SU-DHL-6 (cell line): ENCODE measurements at regions not wholly inside any gene's neighbourhood (a gene's known extent, or its start where the extent isn't known, plus 50 kb on each side); places are given as distances from the start of the nearest gene placed in this dataset.

Source experiments
- H2AFZ ChIP-seq: fragments of 200-600 bp; sonication (generic); 2 replicates; pipeline ENCODE4 v1.6.1; 2014; ENCODE audit warnings: low read depth, mild to moderate bottlenecking, moderate library complexity, mixed read lengths, antibody characterized with exemption, low read length; ENCODE audit not compliant: severe bottlenecking
- H3F3A ChIP-seq: fragments of 200-600 bp; shearing (Covaris generic); 2 replicates; pipeline ENCODE4 v1.6.0; 2016; ENCODE audit warnings: antibody characterized with exemption, mild to moderate bottlenecking; ENCODE audit not compliant: insufficient read depth
- H3K27ac ChIP-seq: fragments of 200-600 bp; sonication (generic); 2 replicates; pipeline ENCODE4 v1.5.1; 2016; ENCODE audit warnings: low read depth, mild to moderate bottlenecking, low read length, moderate library complexity, mixed read lengths
- H3K27me3 ChIP-seq: fragments of 200-600 bp; sonication (generic), shearing (Covaris generic); 2 replicates; pipeline ENCODE4 v1.6.0; 2014; ENCODE audit warnings: mild to moderate bottlenecking, low read length
- H3K36me3 ChIP-seq: fragments of 200-600 bp; sonication (generic); 2 replicates; pipeline ENCODE4 v1.6.1; 2014; ENCODE audit warnings: mild to moderate bottlenecking, low read length, mixed read lengths
- H3K4me2 ChIP-seq: fragments of 300-600, 200-600 bp; shearing (Covaris generic), sonication (generic); 2 replicates; pipeline ENCODE4 v1.6.0; 2014; ENCODE audit warnings: low read length, low read depth, mild to moderate bottlenecking; ENCODE audit not compliant: poor library complexity, severe bottlenecking
- H3K4me3 ChIP-seq: fragments of 200-600 bp; sonication (generic); 2 replicates; pipeline ENCODE4 v1.5.1; 2014; ENCODE audit warnings: antibody characterized with exemption, low read length, mild to moderate bottlenecking, mixed read lengths; ENCODE audit not compliant: insufficient read depth, poor library complexity, severe bottlenecking
- H3K79me2 ChIP-seq: fragments of 200-600 bp; sonication (generic); 2 replicates; pipeline ENCODE4 v1.6.1; 2014; ENCODE audit warnings: mild to moderate bottlenecking, low read length, moderate library complexity; ENCODE audit not compliant: insufficient read depth
- H3K9ac ChIP-seq: fragments of 200-600 bp; sonication (generic); 2 replicates; pipeline ENCODE4 v1.7.0; 2014; ENCODE audit warnings: mild to moderate bottlenecking, low read length
- H3K9me2 ChIP-seq: fragments of 200-600 bp; sonication (generic); replicated peaks from 2 replicates; pipeline ENCODE4 v1.6.1; 2014; ENCODE audit warnings: low read length; ENCODE audit not compliant: insufficient read depth
- H3K9me3 ChIP-seq: fragments of 200-600 bp; sonication (generic); 2 replicates; pipeline ENCODE4 v1.6.1; 2014; ENCODE audit warnings: low read length, mixed read lengths; ENCODE audit not compliant: insufficient read depth
- H4K20me1 ChIP-seq: fragments of 200-600 bp; sonication (generic); 2 replicates; pipeline ENCODE4 v1.6.1; 2014; ENCODE audit warnings: low read depth, mild to moderate bottlenecking, antibody characterized with exemption, low read length, moderate library complexity, mixed read lengths
- CTCF ChIP-seq: fragments of 200-600 bp; sonication (generic); IDR thresholded peaks from one replicate; pipeline ENCODE4 v1.5.1; 2017; ENCODE audit warnings: antibody characterized with exemption, mild to moderate bottlenecking, low read length, moderate library complexity; ENCODE audit not compliant: insufficient read depth, poor library complexity, severe bottlenecking
- EZH2phosphoT487 ChIP-seq: fragments of 200-600 bp; sonication (generic), shearing (Covaris generic); conservative IDR thresholded peaks from 2 replicates; pipeline ENCODE4 v1.6.1; 2018; ENCODE audit warnings: mild to moderate bottlenecking, antibody characterized with exemption, low read length, moderate library complexity, mixed read lengths

- Histone ChIP-seq H3K4me3 (no peak overlapping the region), H3K9me3 (no peaks in the 10 kb centered on the region), H3K36me3 (no peaks in the 10 kb centered on the region), H3K27ac (no peak overlapping the region), H2AFZ (no peak overlapping the region), H3K4me2 (no peak overlapping the region), H3K27me3 (no peaks in the 10 kb centered on the region), H3F3A (no peaks in the 10 kb centered on the region), H3K79me2 (no peaks in the 10 kb centered on the region), H3K9me2 (no peaks in the 10 kb centered on the region), H4K20me1 (no peaks in the 10 kb centered on the region), H3K9ac (no peak overlapping the region)
- no peak for TF ChIP-seq CTCF
- TF ChIP-seq EZH2phosphoT487 = no peak
Observed at GRCh38 chr4:74631338-74631737, 163.0 kb downstream of the BTC start.

- H3K4me3 ChIP-seq = no peak overlapping the region
- H3F3A ChIP-seq = no peaks in the 10 kb centered on the region
- TF ChIP-seq EZH2phosphoT487 (no peak), CTCF (no peak)
Observed at GRCh38 chr4:74631988-74632387, 162.3 kb downstream of the BTC start.

GRCh38 chr4:74632634-74633033 lies 161.7 kb downstream of the BTC start:
- Histone ChIP-seq H3K9me2 (no peaks in the 10 kb centered on the region), H4K20me1 (no peaks in the 10 kb centered on the region), H2AFZ (no peak overlapping the region), H3K4me3 (no peak overlapping the region), H3K36me3 (no peaks in the 10 kb centered on the region), H3K79me2 (no peaks in the 10 kb centered on the region), H3K4me2 (no peak overlapping the region), H3K9ac (no peak overlapping the region), H3K27ac (no peak overlapping the region), H3K27me3 (no peaks in the 10 kb centered on the region), H3F3A (no peaks in the 10 kb centered on the region), H3K9me3 (no peaks in the 10 kb centered on the region)
- TF ChIP-seq CTCF = no peak
- no peak for TF ChIP-seq EZH2phosphoT487

More at GRCh38 chr4:74631988-74632387, 162.3 kb downstream of the BTC start:
- H3K79me2 ChIP-seq = no peaks in the 10 kb centered on the region
- H4K20me1 ChIP-seq = no peaks in the 10 kb centered on the region
- H3K9ac ChIP-seq = no peak overlapping the region
- no peaks in the 10 kb centered on the region for H3K27me3 ChIP-seq
- no peaks in the 10 kb centered on the region for H3K9me3 ChIP-seq
- no peaks in the 10 kb centered on the region for H3K9me2 ChIP-seq
- no peak overlapping the region for H3K4me2 ChIP-seq
- no peak overlapping the region for H2AFZ ChIP-seq
- no peak overlapping the region for H3K27ac ChIP-seq
- H3K36me3 ChIP-seq = no peaks in the 10 kb centered on the region
